ENCODE measurements at regions not wholly inside any gene's neighbourhood (a gene's known extent, or its start where the extent isn't known, plus 50 kb on each side); places are given as distances from the start of the nearest gene placed in this dataset.

DNA sequence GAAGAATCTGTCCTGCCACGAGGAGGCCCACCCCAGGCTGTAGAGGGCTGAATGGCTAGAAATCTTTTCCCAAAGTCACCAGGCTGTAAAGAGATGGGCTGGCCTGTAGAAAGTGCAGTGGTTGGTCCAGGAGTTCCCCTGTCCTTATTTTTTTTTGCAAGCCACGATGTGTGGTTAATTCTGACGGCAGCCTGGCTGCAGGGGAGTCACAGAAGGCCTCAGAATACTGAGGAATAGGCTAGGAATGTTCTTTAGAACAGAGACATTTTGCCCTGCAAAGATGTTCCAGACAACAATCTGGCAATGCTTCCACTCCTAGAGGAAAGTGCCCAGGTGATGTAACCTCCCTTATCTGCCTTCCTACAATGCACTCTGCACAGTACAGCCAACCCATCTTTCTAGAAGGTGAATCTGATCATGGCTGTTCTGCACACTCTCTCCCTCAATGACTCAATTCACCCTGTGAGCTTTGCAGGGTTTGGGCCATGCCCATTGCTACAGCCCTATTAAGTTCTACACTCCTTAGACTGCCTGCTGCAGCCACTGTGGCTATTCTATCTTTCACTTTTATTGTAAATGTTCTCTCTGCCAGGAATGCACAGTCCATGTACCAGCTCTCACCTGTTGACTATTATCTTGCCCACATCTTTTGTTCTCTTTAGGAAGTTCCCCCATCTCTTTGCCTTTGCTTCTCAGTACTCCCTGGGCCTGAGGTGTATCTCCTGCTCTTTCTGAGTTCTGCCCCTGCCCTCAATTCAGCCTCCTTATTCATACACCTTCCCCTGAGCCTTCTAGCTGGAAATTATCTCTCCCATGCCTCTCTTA lies 377.8 kb upstream of the CLINT1 start:
- TF ChIP-seq POLR2A (IDR thresholded peaks at IDR 0.05), result no peak
- TF ChIP-seq, protein P1, sequence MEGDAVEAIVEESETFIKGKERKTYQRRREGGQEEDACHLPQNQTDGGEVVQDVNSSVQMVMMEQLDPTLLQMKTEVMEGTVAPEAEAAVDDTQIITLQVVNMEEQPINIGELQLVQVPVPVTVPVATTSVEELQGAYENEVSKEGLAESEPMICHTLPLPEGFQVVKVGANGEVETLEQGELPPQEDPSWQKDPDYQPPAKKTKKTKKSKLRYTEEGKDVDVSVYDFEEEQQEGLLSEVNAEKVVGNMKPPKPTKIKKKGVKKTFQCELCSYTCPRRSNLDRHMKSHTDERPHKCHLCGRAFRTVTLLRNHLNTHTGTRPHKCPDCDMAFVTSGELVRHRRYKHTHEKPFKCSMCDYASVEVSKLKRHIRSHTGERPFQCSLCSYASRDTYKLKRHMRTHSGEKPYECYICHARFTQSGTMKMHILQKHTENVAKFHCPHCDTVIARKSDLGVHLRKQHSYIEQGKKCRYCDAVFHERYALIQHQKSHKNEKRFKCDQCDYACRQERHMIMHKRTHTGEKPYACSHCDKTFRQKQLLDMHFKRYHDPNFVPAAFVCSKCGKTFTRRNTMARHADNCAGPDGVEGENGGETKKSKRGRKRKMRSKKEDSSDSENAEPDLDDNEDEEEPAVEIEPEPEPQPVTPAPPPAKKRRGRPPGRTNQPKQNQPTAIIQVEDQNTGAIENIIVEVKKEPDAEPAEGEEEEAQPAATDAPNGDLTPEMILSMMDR (IDR thresholded peaks at IDR 0.05 in 4 of 5, conservative IDR thresholded peaks at IDR 0.05 in 1 of 5), result no peak

Measured in gastrocnemius medialis (tissue), 4 donors.